ENCODE measurements at regions not wholly inside any gene's neighbourhood (a gene's known extent, or its start where the extent isn't known, plus 50 kb on each side); places are given as distances from the start of the nearest gene placed in this dataset.

- no peak for TF ChIP-seq POLR2AphosphoS5 (IDR thresholded peaks at IDR 0.05)
- no peak for TF ChIP-seq POLR2A (IDR thresholded peaks at IDR 0.05)
- TF ChIP-seq, protein P1, sequence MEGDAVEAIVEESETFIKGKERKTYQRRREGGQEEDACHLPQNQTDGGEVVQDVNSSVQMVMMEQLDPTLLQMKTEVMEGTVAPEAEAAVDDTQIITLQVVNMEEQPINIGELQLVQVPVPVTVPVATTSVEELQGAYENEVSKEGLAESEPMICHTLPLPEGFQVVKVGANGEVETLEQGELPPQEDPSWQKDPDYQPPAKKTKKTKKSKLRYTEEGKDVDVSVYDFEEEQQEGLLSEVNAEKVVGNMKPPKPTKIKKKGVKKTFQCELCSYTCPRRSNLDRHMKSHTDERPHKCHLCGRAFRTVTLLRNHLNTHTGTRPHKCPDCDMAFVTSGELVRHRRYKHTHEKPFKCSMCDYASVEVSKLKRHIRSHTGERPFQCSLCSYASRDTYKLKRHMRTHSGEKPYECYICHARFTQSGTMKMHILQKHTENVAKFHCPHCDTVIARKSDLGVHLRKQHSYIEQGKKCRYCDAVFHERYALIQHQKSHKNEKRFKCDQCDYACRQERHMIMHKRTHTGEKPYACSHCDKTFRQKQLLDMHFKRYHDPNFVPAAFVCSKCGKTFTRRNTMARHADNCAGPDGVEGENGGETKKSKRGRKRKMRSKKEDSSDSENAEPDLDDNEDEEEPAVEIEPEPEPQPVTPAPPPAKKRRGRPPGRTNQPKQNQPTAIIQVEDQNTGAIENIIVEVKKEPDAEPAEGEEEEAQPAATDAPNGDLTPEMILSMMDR (IDR thresholded peaks at IDR 0.05 in 8 of 11, conservative IDR thresholded peaks at IDR 0.05 in 3 of 11) = no peak
Observed at GRCh38 chr3:153442799-153443487, 280.9 kb downstream of the RAP2B start.

Data from spleen (tissue), 7 donors.